ENCODE measurements at regions not wholly inside any gene's neighbourhood (a gene's known extent, or its start where the extent isn't known, plus 50 kb on each side); places are given as distances from the start of the nearest gene placed in this dataset.

DNA sequence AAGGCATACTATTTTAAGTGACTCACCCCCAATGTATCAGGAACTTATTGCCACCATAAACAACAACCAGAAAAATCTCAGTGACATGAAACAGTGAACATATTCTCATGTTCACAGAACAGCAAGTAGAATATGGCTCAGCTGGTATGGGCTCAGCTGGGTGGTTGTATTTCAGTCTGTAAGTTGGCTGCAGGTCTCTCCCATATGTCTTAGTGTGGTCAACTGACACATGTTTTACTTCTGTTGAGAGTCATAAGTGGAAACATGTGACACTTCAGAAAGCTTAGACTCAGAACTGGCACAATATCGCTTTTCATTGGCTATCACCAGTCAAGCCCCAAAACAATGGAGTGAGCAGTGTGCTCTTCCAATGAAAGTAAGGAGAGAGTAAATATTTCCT lies 574.1 kb downstream of the HAO1 start:
- no peak overlapping the region for H3K9ac ChIP-seq (ENCODE audit: extremely low read depth, low read length, poor library complexity, severe bottlenecking)
- H3K27me3 Mint-ChIP-seq (ENCODE audit: insufficient read depth), result peaks cover 6% of the 10 kb centered on the region
- no peaks in the 10 kb centered on the region for H3K27me3 ChIP-seq (ENCODE audit: control insufficient read depth, insufficient read depth, low read length, poor library complexity, severe bottlenecking)
- H3K9me3 Mint-ChIP-seq, result peaks cover 13% of the 10 kb centered on the region
- H3K36me3 ChIP-seq (ENCODE audit: control insufficient read depth, insufficient read depth, low read length), result no peaks in the 10 kb centered on the region
- H3K4me1 Mint-ChIP-seq, result peaks cover 12% of the 10 kb centered on the region
- H3K36me3 Mint-ChIP-seq (ENCODE audit: low read depth), result no peaks in the 10 kb centered on the region
- 100% methylated on average over 1 of the region's 1 CpG; no CpG with 5 or more reads in 1 of the 2 experiments for WGBS, 2 experiments (ENCODE audit: insufficient coverage in 1 of 2, insufficient read length in 1 of 2)
- H3K4me3 Mint-ChIP-seq, result no peak overlapping the region
- peaks cover 7% of the 10 kb centered on the region for H3K9me3 ChIP-seq (ENCODE audit: control insufficient read depth, low read length)
- TF ChIP-seq CTCF (conservative IDR thresholded peaks at IDR 0.05), result no peak
- H3K27ac ChIP-seq (ENCODE audit: low read depth, low read length), result no peak overlapping the region
- no peak overlapping the region for H3K27ac Mint-ChIP-seq
- H3K4me1 ChIP-seq (ENCODE audit: control insufficient read depth, insufficient read depth, low read length), result peaks cover 6% of the 10 kb centered on the region
- no peak for DNase-seq
- no peak overlapping the region for H3K4me3 ChIP-seq (ENCODE audit: low read length)

- no peak overlapping the region for H3K27ac ChIP-seq (ENCODE audit: low read depth, low read length)
- Mint-ChIP-seq H3K4me3 (no peak overlapping the region), H3K27me3 (ENCODE audit: insufficient read depth) (no peaks in the 10 kb centered on the region), H3K36me3 (ENCODE audit: low read depth) (no peaks in the 10 kb centered on the region), H3K4me1 (no peaks in the 10 kb centered on the region), H3K27ac (no peak overlapping the region), H3K9me3 (peaks cover 5% of the 10 kb centered on the region)
- H3K4me3 ChIP-seq (ENCODE audit: low read length), result no peak overlapping the region
- no peaks in the 10 kb centered on the region for H3K36me3 ChIP-seq (ENCODE audit: control insufficient read depth, insufficient read depth, low read length)
- no peak for DNase-seq
- 86 to 100% methylated on average over 1 to 3 of the region's 3 CpGs for WGBS, 2 experiments (ENCODE audit: insufficient coverage in 1 of 2, insufficient read length in 1 of 2)
- H3K9me3 ChIP-seq (ENCODE audit: control insufficient read depth, low read length), result no peaks in the 10 kb centered on the region
- no peaks in the 10 kb centered on the region for H3K27me3 ChIP-seq (ENCODE audit: control insufficient read depth, insufficient read depth, low read length, poor library complexity, severe bottlenecking)
- no peaks in the 10 kb centered on the region for H3K4me1 ChIP-seq (ENCODE audit: control insufficient read depth, insufficient read depth, low read length)
- TF ChIP-seq CTCF (conservative IDR thresholded peaks at IDR 0.05), result no peak
- H3K9ac ChIP-seq (ENCODE audit: extremely low read depth, low read length, poor library complexity, severe bottlenecking), result no peak overlapping the region
Measured at GRCh38 chr20:7371518-7372163, 568.6 kb downstream of the HAO1 start.

- H3K4me1 ChIP-seq (ENCODE audit: control insufficient read depth, insufficient read depth, low read length), result no peaks in the 10 kb centered on the region
- no peaks in the 10 kb centered on the region for H3K4me1 Mint-ChIP-seq
- no peak overlapping the region for H3K4me3 Mint-ChIP-seq
- no peak overlapping the region for H3K27ac Mint-ChIP-seq
- no peak for DNase-seq
- no CpG with 5 or more reads among the region's 4 CpGs for WGBS, 2 experiments (ENCODE audit: insufficient coverage in 1 of 2, insufficient read length in 1 of 2)
- H3K27me3 Mint-ChIP-seq (ENCODE audit: insufficient read depth), result no peaks in the 10 kb centered on the region
- no peak overlapping the region for H3K4me3 ChIP-seq (ENCODE audit: low read length)
- H3K9me3 ChIP-seq (ENCODE audit: control insufficient read depth, low read length), result no peaks in the 10 kb centered on the region
- no peaks in the 10 kb centered on the region for H3K9me3 Mint-ChIP-seq
- no peaks in the 10 kb centered on the region for H3K27me3 ChIP-seq (ENCODE audit: control insufficient read depth, insufficient read depth, low read length, poor library complexity, severe bottlenecking)
- no peak overlapping the region for H3K9ac ChIP-seq (ENCODE audit: extremely low read depth, low read length, poor library complexity, severe bottlenecking)
- H3K27ac ChIP-seq (ENCODE audit: low read depth, low read length), result no peak overlapping the region
- no peaks in the 10 kb centered on the region for H3K36me3 Mint-ChIP-seq (ENCODE audit: low read depth)
- TF ChIP-seq CTCF (conservative IDR thresholded peaks at IDR 0.05), result peak; percentile 80
- H3K36me3 ChIP-seq (ENCODE audit: control insufficient read depth, insufficient read depth, low read length), result no peaks in the 10 kb centered on the region
Measured at GRCh38 chr20:7375905-7376304, 564.4 kb downstream of the HAO1 start.

All from endodermal cell (in vitro differentiated cells).